RWPE1 (cell line): ENCODE measurements at regions not wholly inside any gene's neighbourhood (a gene's known extent, or its start where the extent isn't known, plus 50 kb on each side); places are given as distances from the start of the nearest gene placed in this dataset.

Experiments
- CTCF ChIA-PET: fragments of 350-600 bp; sonication (Branson Sonifier 250); formaldehyde crosslinking; extraction: SDS; loops from one replicate; lab custom pipeline; 2021; lab: Yijun Ruan, JAX
- POLR2A ChIA-PET: fragments of 400-600 bp; formaldehyde crosslinking; extraction: SDS; loops from one replicate; lab custom pipeline; 2020; ENCODE audit warnings: antibody characterized with exemption; ENCODE audit not compliant: low non-redundant PET; lab: Yijun Ruan, JAX
- DNase-seq: peaks from one replicate; pipeline ENCODE4 v3.0.0; 2012; ENCODE audit warnings: low spot score
- H3K27ac ChIP-seq: fragments of 450-650 bp; 2 replicates; pipeline ENCODE4 v1.5.1; 2017
- CTCF ChIP-seq: fragments of 450-650 bp; conservative IDR thresholded peaks from 2 replicates; pipeline ENCODE4 v1.5.1; 2017; ENCODE audit warnings: low read depth, mild to moderate bottlenecking

- H3K27ac ChIP-seq, result no peak overlapping the region
- ChIA-PET POLR2A (no interaction called here), CTCF (no interaction called here)
- no peak for DNase-seq
- no peak for TF ChIP-seq CTCF
Observed at GRCh38 chr22:48710410-48710809, 1117.3 kb downstream of the BRD1 start.

- CTCF ChIA-PET, result no interaction called here
Observed at GRCh38 chr22:48709976-48710375, 1117.7 kb downstream of the BRD1 start.

GRCh38 chr22:48709453-48709852 lies 1118.2 kb downstream of the BRD1 start:
- ChIA-PET CTCF (no interaction called here), POLR2A (no interaction called here)
- no peak overlapping the region for H3K27ac ChIP-seq
- TF ChIP-seq CTCF, result no peak
- no peak for DNase-seq

More at GRCh38 chr22:48709976-48710375, 1117.7 kb downstream of the BRD1 start:
- DNase-seq, result no peak
- POLR2A ChIA-PET, result no interaction called here
- H3K27ac ChIP-seq, result no peak overlapping the region
- TF ChIP-seq CTCF, result no peak

GRCh38 chr22:48708558-48709245 lies 1119.0 kb downstream of the BRD1 start:
- TF ChIP-seq CTCF, result no peak
- CTCF ChIA-PET, result no interaction called here
- no peak overlapping the region for H3K27ac ChIP-seq
- POLR2A ChIA-PET, result no interaction called here
- no peak for DNase-seq

- no peak overlapping the region for H3K27ac ChIP-seq
- CTCF ChIA-PET, result no interaction called here
- no peak for DNase-seq
- POLR2A ChIA-PET, result no interaction called here
- no peak for TF ChIP-seq CTCF
Observed at GRCh38 chr22:48707763-48708557, 1119.7 kb downstream of the BRD1 start.

GRCh38 chr22:48706934-48707762 lies 1120.5 kb downstream of the BRD1 start:
- CTCF ChIA-PET, result no interaction called here
- POLR2A ChIA-PET, result no interaction called here
- no peak overlapping the region for H3K27ac ChIP-seq
- TF ChIP-seq CTCF, result no peak
- DNase-seq, result no peak
